ENCODE measurements at regions not wholly inside any gene's neighbourhood (a gene's known extent, or its start where the extent isn't known, plus 50 kb on each side); places are given as distances from the start of the nearest gene placed in this dataset.

DNA sequence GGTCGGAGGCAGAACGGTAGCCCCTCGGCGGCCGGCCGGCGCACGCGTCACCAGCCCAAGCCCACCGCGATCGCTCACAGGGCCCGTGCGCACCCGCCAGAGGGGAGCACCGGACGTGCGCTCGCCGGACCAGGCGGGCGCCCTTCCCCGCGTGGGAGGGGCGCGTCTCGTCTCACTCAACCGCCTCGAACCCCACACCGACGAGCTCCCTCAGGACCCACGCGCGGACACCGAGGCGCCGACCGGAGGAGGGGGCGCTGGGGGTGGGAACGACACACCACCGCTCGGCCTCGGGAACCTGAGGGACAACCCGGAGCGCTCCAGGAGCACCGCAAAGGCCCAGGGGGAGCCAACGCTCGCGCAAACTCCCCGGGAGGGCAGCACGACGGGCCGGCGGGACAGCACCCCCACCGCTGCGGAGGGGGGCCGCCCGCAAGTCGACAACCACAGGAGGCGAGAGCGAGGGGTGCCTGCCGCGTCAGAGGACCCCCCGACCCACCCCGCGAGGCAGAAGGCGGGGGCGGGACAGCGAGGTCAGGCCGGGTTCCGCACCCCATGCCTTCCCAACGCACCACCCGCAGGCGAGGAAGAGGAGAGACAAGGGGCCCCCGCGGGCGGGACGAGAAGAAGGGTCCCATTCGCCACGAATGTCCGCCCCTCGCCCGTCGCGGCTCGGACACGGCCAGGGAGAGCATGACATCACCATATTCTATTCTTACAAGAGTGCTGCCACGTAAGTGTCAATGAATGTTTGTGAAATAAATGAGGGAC lies 512.7 kb upstream of the ZNF337 start:
- TF ChIP-seq CTCF (IDR thresholded peaks at IDR 0.05) (no peak), POLR2A (IDR thresholded peaks at IDR 0.05) (no peak)

Data from testis (tissue), 2 donors.